Activated CD8-positive, alpha-beta memory T cell treated with anti-CD3 and anti-CD28 coated beads, Interleukin-2, amount 10 ng/mL, durations not matched to agents 7 days and 5 days (primary cell): ENCODE measurements at regions not wholly inside any gene's neighbourhood (a gene's known extent, or its start where the extent isn't known, plus 50 kb on each side); places are given as distances from the start of the nearest gene placed in this dataset.

Source experiments
- ATAC-seq: fragments of 150-1000 bp; cut with Tn5 transposase; one replicate; pipeline ENCODE4 v1.10.0; 2021; ENCODE audit warnings: moderate library complexity
- CTCF ChIA-PET: fragments of 350-600 bp; sonication (Branson Sonifier 250); formaldehyde crosslinking; loops from one replicate; lab custom pipeline; 2021; ENCODE audit warnings: antibody characterized with exemption; lab: Charles Lee
- DNase-seq: peaks from one replicate; pipeline ENCODE4 v3.0.0-alpha.2; 2020
- H3K27ac Mint-ChIP-seq: one replicate; pipeline ENCODE4 v1.8.0; 2021; ENCODE audit warnings: mild to moderate bottlenecking, mixed read lengths
- H3K27me3 Mint-ChIP-seq: one replicate; pipeline ENCODE4 v1.8.0; 2021; ENCODE audit warnings: mixed read lengths
- H3K36me3 Mint-ChIP-seq: one replicate; pipeline ENCODE4 v1.8.0; 2021; ENCODE audit warnings: mild to moderate bottlenecking, mixed read lengths
- H3K4me1 Mint-ChIP-seq: one replicate; pipeline ENCODE4 v1.8.0; 2021; ENCODE audit warnings: mixed read lengths
- H3K4me3 Mint-ChIP-seq: one replicate; pipeline ENCODE4 v1.8.0; 2021; ENCODE audit warnings: mild to moderate bottlenecking, moderate library complexity, mixed read lengths
- H3K9me3 Mint-ChIP-seq: one replicate; pipeline ENCODE4 v1.8.0; 2022; ENCODE audit warnings: low read depth, mixed read lengths

- ATAC-seq = no peak
- CTCF ChIA-PET = no interaction called here
- peaks cover 3% of the 10 kb centered on the region for H3K36me3 Mint-ChIP-seq
Measured at GRCh38 chr6:139608466-139609261, 234.2 kb upstream of the CITED2 start.

GRCh38 chr6:139605350-139605749 lies 230.9 kb upstream of the CITED2 start:
- Mint-ChIP-seq H3K27me3 (no peaks in the 10 kb centered on the region), H3K27ac (no peak overlapping the region), H3K4me3 (no peak overlapping the region), H3K36me3 (peaks cover 3% of the 10 kb centered on the region), H3K9me3 (peaks cover 2% of the 10 kb centered on the region), H3K4me1 (peaks cover 11% of the 10 kb centered on the region)
- CTCF ChIA-PET = no interaction called here
- ATAC-seq = no peak
- DNase-seq = no peak

More at GRCh38 chr6:139608466-139609261, 234.2 kb upstream of the CITED2 start:
- H3K27ac Mint-ChIP-seq = no peak overlapping the region
- peaks cover 2% of the 10 kb centered on the region for H3K9me3 Mint-ChIP-seq
- no peak for DNase-seq
- H3K4me3 Mint-ChIP-seq = no peak overlapping the region
- no peaks in the 10 kb centered on the region for H3K4me1 Mint-ChIP-seq
- no peaks in the 10 kb centered on the region for H3K27me3 Mint-ChIP-seq

- peaks cover 17% of the 10 kb centered on the region for H3K4me1 Mint-ChIP-seq
- no peak overlapping the region for H3K27ac Mint-ChIP-seq
- CTCF ChIA-PET = no interaction called here
Measured at GRCh38 chr6:139603581-139603980, 229.1 kb upstream of the CITED2 start.

GRCh38 chr6:139602577-139602976 lies 228.1 kb upstream of the CITED2 start:
- H3K9me3 Mint-ChIP-seq = peaks cover 2% of the 10 kb centered on the region
- no peak overlapping the region for H3K27ac Mint-ChIP-seq
- H3K36me3 Mint-ChIP-seq = peaks cover 2% of the 10 kb centered on the region

More at GRCh38 chr6:139603581-139603980, 229.1 kb upstream of the CITED2 start:
- Mint-ChIP-seq H3K9me3 (peaks cover 2% of the 10 kb centered on the region), H3K36me3 (peaks cover 3% of the 10 kb centered on the region), H3K27me3 (no peaks in the 10 kb centered on the region), H3K4me3 (no peak overlapping the region)
- DNase-seq (no peak), ATAC-seq (no peak)

GRCh38 chr6:139600919-139601475 lies 226.5 kb upstream of the CITED2 start:
- Mint-ChIP-seq H3K4me3 (no peak overlapping the region), H3K27ac (peak overlapping the region; percentile 11), H3K4me1 (peaks cover 20% of the 10 kb centered on the region), H3K27me3 (no peaks in the 10 kb centered on the region), H3K9me3 (peaks cover 2% of the 10 kb centered on the region), H3K36me3 (peaks cover 2% of the 10 kb centered on the region)
- CTCF ChIA-PET = interaction anchor here (0.9 to 1.5 kb wide), 2 partner anchors 9 to 12 kb away, joined by 3 to 4 read pairs; no protein-coding TSS in a partner anchor
- DNase-seq = peak; percentile 47
- ATAC-seq = peak; percentile 80

More at GRCh38 chr6:139602577-139602976, 228.1 kb upstream of the CITED2 start:
- no peaks in the 10 kb centered on the region for H3K27me3 Mint-ChIP-seq
- no peak overlapping the region for H3K4me3 Mint-ChIP-seq
- DNase-seq (no peak), ATAC-seq (no peak)
- CTCF ChIA-PET = interaction anchor here (1.5 kb wide), 1 partner anchor 13 kb away, joined by 4 read pairs; no protein-coding TSS in a partner anchor
- H3K4me1 Mint-ChIP-seq = peaks cover 20% of the 10 kb centered on the region

GRCh38 chr6:139600343-139600742 lies 225.9 kb upstream of the CITED2 start:
- H3K9me3 Mint-ChIP-seq = peaks cover 2% of the 10 kb centered on the region
- no peak overlapping the region for H3K27ac Mint-ChIP-seq
- no peak overlapping the region for H3K4me3 Mint-ChIP-seq
- CTCF ChIA-PET = no interaction called here
- H3K27me3 Mint-ChIP-seq = no peaks in the 10 kb centered on the region
- no peak for ATAC-seq
- peaks cover 20% of the 10 kb centered on the region for H3K4me1 Mint-ChIP-seq
- DNase-seq = no peak
- peaks cover 2% of the 10 kb centered on the region for H3K36me3 Mint-ChIP-seq

- CTCF ChIA-PET = no interaction called here
Measured at GRCh38 chr6:139597771-139598755, 223.6 kb upstream of the CITED2 start.

GRCh38 chr6:139597087-139597763 lies 222.8 kb upstream of the CITED2 start:
- Mint-ChIP-seq H3K4me1 (peaks cover 20% of the 10 kb centered on the region), H3K9me3 (no peaks in the 10 kb centered on the region), H3K27ac (no peak overlapping the region), H3K4me3 (no peak overlapping the region), H3K36me3 (peaks cover 3% of the 10 kb centered on the region), H3K27me3 (no peaks in the 10 kb centered on the region)
- CTCF ChIA-PET = no interaction called here
- ATAC-seq (no peak), DNase-seq (no peak)

More at GRCh38 chr6:139597771-139598755, 223.6 kb upstream of the CITED2 start:
- Mint-ChIP-seq H3K9me3 (no peaks in the 10 kb centered on the region), H3K4me1 (peaks cover 20% of the 10 kb centered on the region), H3K36me3 (peaks cover 3% of the 10 kb centered on the region), H3K27ac (no peak overlapping the region), H3K27me3 (no peaks in the 10 kb centered on the region), H3K4me3 (no peak overlapping the region)
- no peak for DNase-seq
- no peak for ATAC-seq

- Mint-ChIP-seq H3K36me3 (peaks cover 2% of the 10 kb centered on the region), H3K27ac (no peak overlapping the region), H3K4me3 (no peak overlapping the region), H3K27me3 (no peaks in the 10 kb centered on the region), H3K9me3 (no peaks in the 10 kb centered on the region), H3K4me1 (peaks cover 11% of the 10 kb centered on the region)
- CTCF ChIA-PET = no interaction called here
- DNase-seq = no peak
- ATAC-seq = no peak
Measured at GRCh38 chr6:139595183-139595582, 220.7 kb upstream of the CITED2 start.

- Mint-ChIP-seq H3K9me3 (no peaks in the 10 kb centered on the region), H3K4me3 (no peak overlapping the region), H3K4me1 (peaks cover 8% of the 10 kb centered on the region), H3K27ac (no peak overlapping the region), H3K36me3 (peaks cover 2% of the 10 kb centered on the region), H3K27me3 (no peaks in the 10 kb centered on the region)
- DNase-seq = no peak
- no peak for ATAC-seq
- CTCF ChIA-PET = no interaction called here
Measured at GRCh38 chr6:139594333-139594965, 220.0 kb upstream of the CITED2 start.

GRCh38 chr6:139593081-139593480 lies 218.6 kb upstream of the CITED2 start:
- ATAC-seq = no peak
- peaks cover 2% of the 10 kb centered on the region for H3K36me3 Mint-ChIP-seq
- no peak overlapping the region for H3K27ac Mint-ChIP-seq
- CTCF ChIA-PET = no interaction called here
- H3K27me3 Mint-ChIP-seq = peaks cover 3% of the 10 kb centered on the region
- no peak overlapping the region for H3K4me3 Mint-ChIP-seq
- peaks cover 3% of the 10 kb centered on the region for H3K4me1 Mint-ChIP-seq
- H3K9me3 Mint-ChIP-seq = no peaks in the 10 kb centered on the region
- DNase-seq = no peak

- H3K4me3 Mint-ChIP-seq = no peak overlapping the region
- H3K4me1 Mint-ChIP-seq = peaks cover 3% of the 10 kb centered on the region
- CTCF ChIA-PET = interaction anchor here (1.0 kb wide), 1 partner anchor 9 kb away, joined by 3 read pairs; no protein-coding TSS in a partner anchor
- DNase-seq (no peak), ATAC-seq (no peak)
- no peaks in the 10 kb centered on the region for H3K9me3 Mint-ChIP-seq
- peaks cover 3% of the 10 kb centered on the region for H3K27me3 Mint-ChIP-seq
- no peak overlapping the region for H3K27ac Mint-ChIP-seq
- H3K36me3 Mint-ChIP-seq = peaks cover 2% of the 10 kb centered on the region
Measured at GRCh38 chr6:139592011-139592410, 217.6 kb upstream of the CITED2 start.
